Body of pancreas (tissue), 4 donors: ENCODE measurements at regions not wholly inside any gene's neighbourhood (a gene's known extent, or its start where the extent isn't known, plus 50 kb on each side); places are given as distances from the start of the nearest gene placed in this dataset.

Experiments
- POLR2A ChIP-seq, 3 donors: fragments of 450-650 bp; IDR thresholded peaks; one replicate each; pipeline ENCODE4 v1.6.1; 2016; ENCODE audit warnings: antibody characterized with exemption in 3 of 3, mild to moderate bottlenecking in 2 of 3
- TF ChIP-seq, protein P1 (sequence below), 7 experiments: fragments of 450-650 bp in 4 of 7; fragments of 200-600 bp in 3 of 7; sonication (generic) in 3 of 7; IDR thresholded peaks; one replicate each; pipeline ENCODE4 v1.5.1; 2016 to 2019; ENCODE audit warnings: antibody characterized with exemption in 7 of 7

DNA sequence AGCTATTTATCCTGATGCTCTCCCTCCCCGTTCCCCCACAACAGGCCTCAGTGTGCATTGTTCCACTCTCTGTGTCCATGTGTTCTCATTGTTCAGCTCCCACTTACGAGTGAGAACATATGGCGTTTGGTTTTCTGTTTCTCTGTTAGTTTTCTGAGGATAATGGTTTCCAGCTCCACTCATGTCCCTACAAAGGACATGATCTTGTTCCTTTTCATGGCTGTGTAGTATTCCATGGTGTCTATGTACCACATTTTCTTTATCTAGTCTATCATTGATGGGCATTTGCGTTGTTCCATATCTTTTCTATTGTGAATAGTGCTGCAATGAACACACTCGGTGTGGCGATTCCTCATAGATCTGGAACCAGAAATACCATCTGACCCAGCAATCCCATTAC lies 225.9 kb upstream of the CDH4 start:
- TF ChIP-seq, protein P1, sequence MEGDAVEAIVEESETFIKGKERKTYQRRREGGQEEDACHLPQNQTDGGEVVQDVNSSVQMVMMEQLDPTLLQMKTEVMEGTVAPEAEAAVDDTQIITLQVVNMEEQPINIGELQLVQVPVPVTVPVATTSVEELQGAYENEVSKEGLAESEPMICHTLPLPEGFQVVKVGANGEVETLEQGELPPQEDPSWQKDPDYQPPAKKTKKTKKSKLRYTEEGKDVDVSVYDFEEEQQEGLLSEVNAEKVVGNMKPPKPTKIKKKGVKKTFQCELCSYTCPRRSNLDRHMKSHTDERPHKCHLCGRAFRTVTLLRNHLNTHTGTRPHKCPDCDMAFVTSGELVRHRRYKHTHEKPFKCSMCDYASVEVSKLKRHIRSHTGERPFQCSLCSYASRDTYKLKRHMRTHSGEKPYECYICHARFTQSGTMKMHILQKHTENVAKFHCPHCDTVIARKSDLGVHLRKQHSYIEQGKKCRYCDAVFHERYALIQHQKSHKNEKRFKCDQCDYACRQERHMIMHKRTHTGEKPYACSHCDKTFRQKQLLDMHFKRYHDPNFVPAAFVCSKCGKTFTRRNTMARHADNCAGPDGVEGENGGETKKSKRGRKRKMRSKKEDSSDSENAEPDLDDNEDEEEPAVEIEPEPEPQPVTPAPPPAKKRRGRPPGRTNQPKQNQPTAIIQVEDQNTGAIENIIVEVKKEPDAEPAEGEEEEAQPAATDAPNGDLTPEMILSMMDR (IDR thresholded peaks at IDR 0.05), result no peak
- no peak for TF ChIP-seq POLR2A (IDR thresholded peaks at IDR 0.05)
